Stimulated activated memory B cell treated with anti-CD40 and anti-IgM and Interleukin-4, amounts not matched to agents 10 μg/mL and 1 μg/mL and 100 μg/mL, for 72 hours (primary cell): ENCODE measurements at regions not wholly inside any gene's neighbourhood (a gene's known extent, or its start where the extent isn't known, plus 50 kb on each side); places are given as distances from the start of the nearest gene placed in this dataset.
"Not testable (repeated sequence)": the region's sequence is repeated elsewhere in the genome, so short reads cannot be mapped to it uniquely, and the experiment has no call there.

Experiments used
- ATAC-seq: fragments of 150-1000 bp; cut with Tn5 transposase; 2 replicates; pipeline ENCODE4 v1.10.0; 2021
- H3K27ac Mint-ChIP-seq: one replicate; pipeline ENCODE4 v1.8.0; 2022; ENCODE audit warnings: mild to moderate bottlenecking, mixed read lengths
- H3K27me3 Mint-ChIP-seq: one replicate; pipeline ENCODE4 v1.8.0; 2022; ENCODE audit warnings: mixed read lengths
- H3K36me3 Mint-ChIP-seq: one replicate; pipeline ENCODE4 v1.8.0; 2022; ENCODE audit warnings: mixed read lengths
- H3K4me1 Mint-ChIP-seq: one replicate; pipeline ENCODE4 v1.8.0; 2022; ENCODE audit warnings: mixed read lengths
- H3K4me3 Mint-ChIP-seq: one replicate; pipeline ENCODE4 v1.8.0; 2022; ENCODE audit warnings: mild to moderate bottlenecking, moderate library complexity, mixed read lengths
- H3K9me3 Mint-ChIP-seq: one replicate; pipeline ENCODE4 v1.8.0; 2022; ENCODE audit warnings: mixed read lengths

DNA sequence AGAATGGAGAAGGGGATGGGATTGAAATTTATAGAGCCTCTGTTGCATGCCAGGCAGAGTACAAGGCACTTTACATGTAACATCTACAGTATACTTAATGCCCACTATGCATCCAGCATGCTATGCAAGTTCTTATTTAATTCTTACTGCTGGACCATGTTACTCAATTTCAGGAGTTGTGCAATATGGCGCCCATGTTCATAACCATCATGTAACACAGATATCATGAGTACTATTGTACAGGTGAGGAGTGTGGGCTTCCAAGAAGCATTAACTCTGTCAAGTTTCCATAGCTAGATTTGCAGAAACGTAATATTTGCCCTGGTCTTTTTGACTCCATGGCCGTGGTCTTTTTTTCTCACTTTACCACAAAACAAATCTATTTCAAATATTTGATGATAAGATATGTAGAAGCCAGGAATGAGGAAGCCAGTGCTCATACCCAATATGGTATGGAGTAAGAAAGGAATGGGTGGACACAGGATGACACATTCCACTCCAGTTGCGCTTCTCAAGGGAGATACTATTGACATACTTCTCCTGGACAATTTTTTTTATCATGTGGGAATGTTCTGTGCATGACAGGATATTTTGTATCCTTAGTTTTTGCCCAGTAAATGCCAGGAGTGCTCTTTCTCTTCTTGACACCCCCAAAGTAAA, 191.8 kb downstream of the C12orf75 start:
- no peaks in the 10 kb centered on the region for H3K36me3 Mint-ChIP-seq
- no peaks in the 10 kb centered on the region for H3K4me1 Mint-ChIP-seq
- no peaks in the 10 kb centered on the region for H3K9me3 Mint-ChIP-seq
- no peak overlapping the region for H3K27ac Mint-ChIP-seq
- H3K4me3 Mint-ChIP-seq: no peak overlapping the region
- peaks cover 9% of the 10 kb centered on the region for H3K27me3 Mint-ChIP-seq
- ATAC-seq: no peak

DNA sequence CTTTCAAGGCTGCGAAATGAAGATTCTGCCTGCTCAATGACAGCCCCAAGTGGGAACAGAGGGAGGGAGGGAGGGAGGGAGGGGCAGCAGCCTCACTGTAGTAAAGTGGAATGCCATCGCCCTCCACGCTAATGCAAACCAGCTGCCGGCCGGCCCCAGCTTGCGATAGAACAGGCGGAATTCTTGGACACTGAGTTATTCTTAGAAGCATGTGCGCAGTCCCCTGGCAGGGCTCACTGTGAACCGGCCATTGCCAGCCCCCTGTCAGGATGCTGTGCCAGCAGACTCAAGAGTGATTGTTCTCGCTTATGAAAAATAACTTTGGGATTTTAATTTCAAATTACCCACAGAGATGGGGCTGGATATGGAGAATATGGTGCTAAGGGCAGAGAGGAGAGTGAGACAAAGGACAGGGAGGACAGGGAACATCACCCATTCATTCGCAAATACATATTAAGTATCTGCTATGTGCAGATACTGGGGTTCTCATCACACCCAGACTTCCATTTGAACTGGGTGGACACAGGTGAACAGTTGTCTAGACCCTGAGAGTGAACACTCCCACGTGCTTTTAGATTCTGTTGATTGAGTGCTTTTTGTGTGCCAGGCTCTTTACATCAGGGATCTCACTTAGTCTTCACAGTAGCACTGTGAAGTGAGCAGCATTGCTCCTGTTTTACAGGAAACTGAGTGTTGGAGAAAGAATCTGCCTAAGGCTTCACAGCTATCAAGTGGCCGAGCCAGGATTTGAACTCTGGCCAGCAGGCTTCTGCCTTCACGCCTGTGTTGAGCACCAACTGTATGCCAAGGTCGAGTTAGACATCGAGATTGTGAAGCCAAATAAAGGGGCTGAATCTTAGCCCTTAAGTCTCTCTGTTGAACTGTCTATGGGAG, 192.9 kb downstream of the C12orf75 start:
- peak; percentile 16 for ATAC-seq
- no peaks in the 10 kb centered on the region for H3K36me3 Mint-ChIP-seq
- no peak overlapping the region for H3K27ac Mint-ChIP-seq
- no peak overlapping the region for H3K4me3 Mint-ChIP-seq
- H3K9me3 Mint-ChIP-seq: no peaks in the 10 kb centered on the region
- no peaks in the 10 kb centered on the region for H3K4me1 Mint-ChIP-seq
- peaks cover 9% of the 10 kb centered on the region for H3K27me3 Mint-ChIP-seq

DNA sequence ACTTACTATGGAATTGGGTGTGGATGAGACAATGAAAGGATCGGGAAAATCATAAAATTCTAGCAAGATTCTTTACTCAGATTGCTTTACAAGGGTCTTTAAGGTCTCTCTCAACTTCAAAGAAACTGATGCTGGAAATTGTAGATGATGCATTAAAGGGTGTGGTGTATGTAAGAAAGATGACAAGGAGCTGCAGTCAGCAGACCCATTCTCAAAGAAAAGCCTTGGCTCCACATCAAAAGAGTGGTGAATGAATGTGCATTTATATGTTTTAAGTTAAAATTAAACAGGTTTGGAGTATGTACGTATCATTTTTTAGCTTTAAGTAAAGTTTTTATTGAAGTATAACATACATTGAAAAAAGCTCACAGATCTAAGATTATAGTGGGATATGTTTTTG, 194.5 kb downstream of the C12orf75 start:
- H3K4me3 Mint-ChIP-seq: no peak overlapping the region
- no peaks in the 10 kb centered on the region for H3K4me1 Mint-ChIP-seq
- H3K27ac Mint-ChIP-seq: no peak overlapping the region
- no peak for ATAC-seq
- no peaks in the 10 kb centered on the region for H3K9me3 Mint-ChIP-seq
- peaks cover 9% of the 10 kb centered on the region for H3K27me3 Mint-ChIP-seq
- no peaks in the 10 kb centered on the region for H3K36me3 Mint-ChIP-seq

DNA sequence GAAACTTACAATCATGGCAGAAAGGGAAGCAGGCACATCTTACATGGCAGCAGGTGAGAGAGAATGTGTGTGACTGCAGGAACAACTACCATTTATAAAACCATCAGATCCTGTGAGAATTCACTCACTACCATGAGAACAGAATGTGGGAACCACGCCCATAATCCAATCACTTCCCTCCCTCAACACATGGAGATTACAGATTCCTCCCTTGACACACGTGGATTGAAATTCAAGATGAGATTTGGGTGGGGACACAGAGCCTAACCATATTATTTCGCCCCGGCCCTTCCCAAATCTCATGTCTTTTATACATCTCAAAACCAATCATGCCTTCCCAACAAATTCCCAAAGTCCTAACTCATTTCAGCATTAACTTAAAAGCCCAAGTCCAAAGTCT, 203.6 kb downstream of the C12orf75 start:
- Mint-ChIP-seq H3K27me3 (peaks cover 19% of the 10 kb centered on the region), H3K27ac (no peak overlapping the region), H3K4me3 (no peak overlapping the region), H3K36me3 (no peaks in the 10 kb centered on the region), H3K9me3 (peaks cover 19% of the 10 kb centered on the region), H3K4me1 (no peaks in the 10 kb centered on the region)
- no peak for ATAC-seq

DNA sequence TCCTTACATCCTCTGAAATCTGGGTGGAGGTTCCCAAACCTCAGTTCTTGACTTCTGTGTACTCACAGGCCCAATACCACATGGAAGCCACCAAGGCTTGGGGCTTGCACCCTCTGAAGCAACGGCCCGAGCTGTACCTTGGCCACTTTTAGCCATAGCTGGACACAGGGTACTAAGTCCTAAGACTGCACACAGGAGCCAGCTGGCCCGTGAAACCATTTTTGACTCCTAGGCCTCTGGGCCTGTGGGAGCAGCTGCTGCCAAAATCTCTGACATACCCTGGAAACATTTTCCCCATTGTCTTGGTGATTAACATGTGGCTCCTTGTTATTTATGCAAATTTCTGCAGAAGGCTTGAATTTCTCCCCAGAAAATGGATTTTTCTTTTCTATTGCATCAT, 204.5 kb downstream of the C12orf75 start:
- H3K4me3 Mint-ChIP-seq, H3K4me1 Mint-ChIP-seq, H3K36me3 Mint-ChIP-seq, ATAC-seq, H3K27ac Mint-ChIP-seq: not testable (repeated sequence)
- Mint-ChIP-seq H3K9me3 (peaks cover 19% of the 10 kb centered on the region), H3K27me3 (peaks cover 18% of the 10 kb centered on the region)

DNA sequence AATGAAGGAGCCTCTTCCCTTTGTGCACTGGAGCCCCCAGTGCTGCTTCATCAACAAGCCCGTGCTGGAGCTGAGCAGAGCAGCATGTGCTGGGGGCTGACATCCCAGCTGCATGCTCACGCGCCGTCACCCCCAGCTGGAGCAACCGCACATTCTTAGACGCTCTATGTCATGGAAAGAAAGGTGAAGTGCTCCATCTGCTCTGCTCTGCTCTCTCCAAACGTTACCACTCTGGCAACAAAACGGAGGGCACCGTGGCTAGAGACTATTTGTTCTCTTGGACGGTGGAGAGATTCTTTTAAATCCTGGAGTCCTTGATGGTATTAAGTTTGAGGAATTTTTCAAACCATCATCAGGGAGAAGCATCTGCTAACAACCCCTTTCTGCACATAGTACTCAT, 208.4 kb downstream of the C12orf75 start:
- Mint-ChIP-seq H3K27me3 (no peaks in the 10 kb centered on the region), H3K4me1 (no peaks in the 10 kb centered on the region), H3K27ac (no peak overlapping the region), H3K36me3 (no peaks in the 10 kb centered on the region), H3K9me3 (peaks cover 17% of the 10 kb centered on the region), H3K4me3 (no peak overlapping the region)
- ATAC-seq: no peak

DNA sequence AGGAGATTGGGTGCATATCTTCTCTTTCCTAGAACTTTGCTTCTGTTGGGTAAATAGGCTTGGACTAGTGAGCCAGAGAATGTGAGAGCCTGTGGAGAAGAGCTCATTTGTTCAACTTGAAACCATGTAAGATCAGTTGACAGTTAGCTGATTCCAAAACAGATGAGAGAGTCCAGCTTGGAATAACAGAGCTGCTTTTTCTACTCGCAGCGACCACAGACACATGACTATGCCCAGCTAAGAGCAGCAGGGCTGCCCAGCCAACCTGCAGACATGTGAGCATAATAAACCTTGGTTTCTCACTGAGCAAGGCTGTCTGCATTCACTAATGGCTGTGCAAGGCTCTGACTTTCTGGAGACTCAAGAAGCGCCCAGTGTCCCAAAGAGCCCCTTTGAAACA, 209.2 kb downstream of the C12orf75 start:
- Mint-ChIP-seq H3K27me3 (no peaks in the 10 kb centered on the region), H3K9me3 (peaks cover 13% of the 10 kb centered on the region), H3K4me3 (no peak overlapping the region), H3K27ac (no peak overlapping the region), H3K36me3 (no peaks in the 10 kb centered on the region), H3K4me1 (no peaks in the 10 kb centered on the region)
- no peak for ATAC-seq

DNA sequence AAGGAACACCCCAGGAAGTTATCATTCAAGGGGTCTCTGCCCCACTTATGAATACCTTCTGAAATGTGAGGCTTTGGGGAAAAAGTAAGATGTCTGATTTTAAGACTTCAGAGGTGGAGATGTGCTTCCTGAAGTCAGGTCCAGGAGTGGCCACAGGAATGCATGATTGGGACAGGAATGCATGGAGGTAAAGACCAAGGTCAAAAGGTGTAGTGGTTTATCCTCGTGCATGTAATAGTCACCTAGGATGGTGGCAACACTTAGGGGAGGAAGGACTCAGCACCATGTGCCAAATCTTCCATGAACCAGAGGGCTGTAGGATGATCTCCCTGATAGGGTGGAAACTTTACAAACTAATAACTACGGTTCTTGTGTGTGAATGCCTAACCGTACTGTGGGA, 217.3 kb downstream of the C12orf75 start:
- no peaks in the 10 kb centered on the region for H3K4me1 Mint-ChIP-seq
- no peak overlapping the region for H3K4me3 Mint-ChIP-seq
- H3K36me3 Mint-ChIP-seq: no peaks in the 10 kb centered on the region
- H3K27me3 Mint-ChIP-seq: no peaks in the 10 kb centered on the region
- no peak for ATAC-seq
- H3K27ac Mint-ChIP-seq: no peak overlapping the region
- H3K9me3 Mint-ChIP-seq: no peaks in the 10 kb centered on the region

DNA sequence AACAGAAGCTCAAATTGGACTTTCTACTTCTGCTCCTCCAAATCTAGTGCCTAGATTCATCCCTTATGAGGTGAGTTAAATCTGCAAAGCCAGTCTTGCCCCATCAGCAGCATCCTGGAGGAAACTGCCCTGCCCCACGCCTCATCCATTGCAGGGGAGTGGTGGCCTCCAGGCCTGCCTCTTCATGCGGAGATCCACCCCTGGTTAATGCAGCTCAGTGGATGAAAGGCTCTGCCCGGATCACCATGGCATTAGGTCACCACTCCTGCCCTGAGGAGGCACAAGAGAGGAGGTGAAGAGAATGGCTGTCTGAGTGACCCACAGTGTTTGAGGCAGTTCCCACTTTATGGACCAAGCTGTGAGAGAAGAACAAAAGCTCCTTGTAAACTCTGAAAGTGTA, 218.1 kb downstream of the C12orf75 start:
- no peaks in the 10 kb centered on the region for H3K27me3 Mint-ChIP-seq

DNA sequence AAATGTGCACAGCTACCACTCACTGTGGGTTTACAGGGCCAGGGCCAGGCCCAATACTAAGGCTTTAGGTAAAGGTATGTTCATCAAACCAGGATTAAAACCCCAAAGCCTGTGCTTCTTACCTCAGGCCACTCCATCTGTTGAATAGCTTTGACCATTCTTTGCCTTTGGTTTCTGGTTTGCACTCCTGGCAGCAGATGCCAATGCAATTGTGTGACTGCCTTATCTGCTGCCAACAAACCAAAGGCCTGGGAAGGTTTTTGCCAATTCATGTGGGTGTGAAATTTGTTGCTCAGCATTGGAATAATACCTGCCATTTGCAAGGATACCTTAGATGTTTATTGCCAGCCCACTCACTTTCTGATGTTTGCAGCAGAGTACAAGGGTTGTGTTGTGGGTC, 221.6 kb downstream of the C12orf75 start:
- Mint-ChIP-seq H3K4me1 (no peaks in the 10 kb centered on the region), H3K36me3 (no peaks in the 10 kb centered on the region), H3K9me3 (no peaks in the 10 kb centered on the region), H3K27me3 (no peaks in the 10 kb centered on the region), H3K27ac (no peak overlapping the region), H3K4me3 (no peak overlapping the region)
- ATAC-seq: no peak

More for the DNA sequence above, 218.1 kb downstream of the C12orf75 start:
- no peak overlapping the region for H3K4me3 Mint-ChIP-seq
- H3K36me3 Mint-ChIP-seq: no peaks in the 10 kb centered on the region
- H3K27ac Mint-ChIP-seq: no peak overlapping the region
- no peaks in the 10 kb centered on the region for H3K9me3 Mint-ChIP-seq
- no peak for ATAC-seq
- no peaks in the 10 kb centered on the region for H3K4me1 Mint-ChIP-seq

DNA sequence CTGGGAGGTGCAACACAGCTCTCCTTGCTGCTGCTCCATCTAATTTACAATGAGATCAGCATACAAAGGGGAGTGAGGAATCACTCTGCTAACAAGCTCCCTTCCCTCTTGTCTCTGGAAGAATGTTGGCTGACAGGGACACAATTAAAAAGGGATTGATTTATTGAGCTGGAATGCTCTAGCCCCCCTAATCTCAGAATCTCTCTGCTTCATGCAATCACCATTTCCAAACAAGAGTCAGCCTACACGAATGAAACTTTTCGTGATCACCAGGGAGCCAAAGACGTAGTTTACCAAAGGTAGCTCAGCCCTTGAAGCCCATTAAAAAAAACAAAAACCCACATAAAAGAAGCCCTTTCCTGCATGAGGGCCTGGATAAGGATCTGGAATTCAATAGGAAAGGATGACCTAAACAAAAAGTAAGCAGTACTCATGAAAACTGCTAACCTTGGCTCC, 223.8 kb downstream of the C12orf75 start:
- H3K4me1 Mint-ChIP-seq: no peaks in the 10 kb centered on the region
- H3K27me3 Mint-ChIP-seq: no peaks in the 10 kb centered on the region
- no peaks in the 10 kb centered on the region for H3K9me3 Mint-ChIP-seq
- H3K27ac Mint-ChIP-seq: no peak overlapping the region
- no peaks in the 10 kb centered on the region for H3K36me3 Mint-ChIP-seq
- no peak overlapping the region for H3K4me3 Mint-ChIP-seq
- no peak for ATAC-seq

DNA sequence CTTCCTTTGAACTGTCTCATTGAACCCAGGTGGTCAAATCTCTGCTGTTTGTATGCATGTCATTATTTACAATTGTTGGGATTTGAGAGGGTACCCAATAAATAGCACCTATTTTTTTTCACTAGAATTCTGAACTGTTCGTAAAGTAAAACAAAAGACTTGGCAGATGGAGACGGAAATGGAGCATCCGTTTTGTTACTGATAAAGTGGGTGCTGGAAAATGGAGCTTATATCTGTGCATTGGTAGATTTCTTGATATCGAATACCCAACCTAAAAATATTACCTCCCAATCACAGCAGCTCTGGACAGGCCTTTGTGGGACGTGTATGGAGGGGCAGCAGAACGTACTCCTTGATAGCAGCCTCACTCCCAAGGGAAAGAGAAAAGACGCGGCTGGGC, 224.4 kb downstream of the C12orf75 start:
- no peak overlapping the region for H3K4me3 Mint-ChIP-seq
- H3K27ac Mint-ChIP-seq: no peak overlapping the region
- H3K4me1 Mint-ChIP-seq: no peaks in the 10 kb centered on the region
- peaks cover 1% of the 10 kb centered on the region for H3K9me3 Mint-ChIP-seq
- ATAC-seq: no peak
- peaks cover 5% of the 10 kb centered on the region for H3K27me3 Mint-ChIP-seq
- H3K36me3 Mint-ChIP-seq: no peaks in the 10 kb centered on the region

DNA sequence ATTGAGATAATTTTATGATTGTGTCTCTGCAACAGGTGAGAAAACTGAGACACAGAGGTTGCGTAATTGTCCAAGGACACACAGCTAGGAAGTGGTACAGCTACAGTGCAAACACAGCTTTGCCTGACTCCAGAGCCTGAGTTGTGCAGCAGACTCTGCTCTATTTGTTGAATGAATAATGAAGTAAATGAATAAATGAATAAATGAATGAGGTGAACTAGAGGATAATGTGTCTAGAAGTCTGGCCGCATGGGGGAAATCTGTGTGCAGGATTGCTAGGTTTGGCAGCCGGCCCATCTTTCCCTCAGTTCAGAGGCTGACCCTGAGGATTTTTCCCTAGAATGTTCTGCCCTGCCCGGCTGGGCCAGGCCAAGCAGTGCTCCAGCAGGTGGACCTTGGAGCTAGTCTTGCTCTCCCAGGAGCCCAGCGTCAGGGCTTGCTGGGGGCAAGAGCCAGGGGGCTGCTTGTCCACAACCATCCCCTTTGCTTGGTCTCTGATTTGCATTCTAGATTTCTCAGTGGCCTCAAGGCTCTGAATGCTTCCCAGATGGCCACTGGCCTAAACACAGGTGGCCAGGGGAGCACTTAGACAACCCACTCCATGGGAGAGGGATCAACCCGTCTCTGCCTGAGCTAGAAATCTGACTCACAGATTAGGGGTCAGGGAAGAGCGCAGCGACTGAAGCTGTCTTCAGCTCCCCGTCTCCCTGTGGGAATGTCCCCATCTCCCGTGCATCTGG, 225.2 kb downstream of the C12orf75 start:
- H3K4me3 Mint-ChIP-seq: no peak overlapping the region
- H3K4me1 Mint-ChIP-seq: no peaks in the 10 kb centered on the region
- no peaks in the 10 kb centered on the region for H3K36me3 Mint-ChIP-seq
- H3K27ac Mint-ChIP-seq: no peak overlapping the region
- H3K9me3 Mint-ChIP-seq: peaks cover 2% of the 10 kb centered on the region
- ATAC-seq: no peak
- H3K27me3 Mint-ChIP-seq: peaks cover 13% of the 10 kb centered on the region

DNA sequence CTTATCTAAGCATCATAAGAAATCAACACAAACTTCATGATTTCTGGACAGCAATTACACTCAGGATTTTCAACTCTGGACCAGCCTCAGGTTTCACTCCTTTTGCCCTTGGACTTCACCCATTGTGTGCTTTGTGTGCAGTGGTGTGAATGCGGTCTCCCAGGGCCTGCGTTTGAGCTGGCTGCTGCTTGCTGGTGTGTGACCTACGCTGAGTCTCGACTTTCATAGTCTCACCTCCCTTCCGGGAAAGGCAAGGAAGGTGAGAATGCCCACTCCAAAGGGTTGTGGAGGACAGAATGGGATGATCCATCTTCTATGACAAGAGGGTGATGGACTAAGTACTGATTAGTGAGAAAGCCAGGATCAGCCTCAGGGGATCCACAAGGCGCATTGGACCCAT, 228.8 kb downstream of the C12orf75 start:
- peaks cover 5% of the 10 kb centered on the region for H3K9me3 Mint-ChIP-seq
- H3K27me3 Mint-ChIP-seq: peaks cover 16% of the 10 kb centered on the region
- no peak overlapping the region for H3K4me3 Mint-ChIP-seq
- ATAC-seq: no peak
- no peaks in the 10 kb centered on the region for H3K36me3 Mint-ChIP-seq
- H3K27ac Mint-ChIP-seq: no peak overlapping the region
- H3K4me1 Mint-ChIP-seq: no peaks in the 10 kb centered on the region

DNA sequence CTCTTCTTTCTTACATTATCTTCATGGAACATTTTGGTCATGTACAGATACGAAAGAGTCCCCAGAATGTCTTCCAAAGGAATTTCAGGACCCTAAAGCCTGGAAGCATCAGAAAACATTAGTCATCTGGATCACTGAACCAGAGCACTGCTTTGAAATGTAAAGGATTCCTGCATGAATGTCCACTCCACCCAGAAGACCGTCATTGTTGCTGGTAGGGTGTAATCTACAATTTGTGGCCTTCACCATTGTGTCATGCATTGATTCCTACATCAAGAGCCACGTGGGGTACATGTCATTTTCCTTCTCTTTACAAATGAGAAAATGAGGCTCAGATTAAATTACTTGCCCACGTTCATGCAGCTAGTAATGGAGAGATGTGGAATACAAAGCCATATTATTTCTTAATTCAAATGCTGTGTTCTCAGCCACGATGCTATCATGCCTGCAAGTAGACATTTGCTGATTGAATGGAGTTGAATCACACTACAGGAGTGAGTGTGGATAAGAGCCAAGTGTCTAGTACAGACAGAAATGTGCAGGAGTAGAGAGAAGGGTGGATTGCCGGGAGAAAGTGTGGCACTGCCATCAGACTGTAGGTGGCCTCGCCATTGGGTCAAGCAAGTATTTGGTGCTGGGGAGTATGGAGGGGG, 231.2 kb downstream of the C12orf75 start:
- Mint-ChIP-seq H3K27me3 (peaks cover 16% of the 10 kb centered on the region), H3K36me3 (no peaks in the 10 kb centered on the region), H3K4me1 (no peaks in the 10 kb centered on the region), H3K27ac (no peak overlapping the region), H3K9me3 (peaks cover 5% of the 10 kb centered on the region), H3K4me3 (no peak overlapping the region)
- no peak for ATAC-seq
